AG09309 (cell line): ENCODE measurements at regions not wholly inside any gene's neighbourhood (a gene's known extent, or its start where the extent isn't known, plus 50 kb on each side); places are given as distances from the start of the nearest gene placed in this dataset.
"Not testable (repeated sequence)": the region's sequence is repeated elsewhere in the genome, so short reads cannot be mapped to it uniquely, and the experiment has no call there.

Source experiments
- DNase-seq: peaks from one replicate; pipeline ENCODE4 v3.0.0-alpha.2; 2010; ENCODE audit warnings: low read depth
- H3K4me3 ChIP-seq: 2 replicates; pipeline ENCODE4 v1.5.1; 2011; ENCODE audit warnings: mild to moderate bottlenecking, low read depth, low read length, moderate library complexity; ENCODE audit not compliant: control insufficient read depth
- TF ChIP-seq, protein P1 (sequence below): IDR thresholded peaks from 2 replicates; pipeline ENCODE4 v1.5.1; 2011; ENCODE audit warnings: mild to moderate bottlenecking, low read depth, low read length, inconsistent platforms; ENCODE audit not compliant: insufficient read depth, control insufficient read depth; ENCODE audit errors: missing control alignments

DNA sequence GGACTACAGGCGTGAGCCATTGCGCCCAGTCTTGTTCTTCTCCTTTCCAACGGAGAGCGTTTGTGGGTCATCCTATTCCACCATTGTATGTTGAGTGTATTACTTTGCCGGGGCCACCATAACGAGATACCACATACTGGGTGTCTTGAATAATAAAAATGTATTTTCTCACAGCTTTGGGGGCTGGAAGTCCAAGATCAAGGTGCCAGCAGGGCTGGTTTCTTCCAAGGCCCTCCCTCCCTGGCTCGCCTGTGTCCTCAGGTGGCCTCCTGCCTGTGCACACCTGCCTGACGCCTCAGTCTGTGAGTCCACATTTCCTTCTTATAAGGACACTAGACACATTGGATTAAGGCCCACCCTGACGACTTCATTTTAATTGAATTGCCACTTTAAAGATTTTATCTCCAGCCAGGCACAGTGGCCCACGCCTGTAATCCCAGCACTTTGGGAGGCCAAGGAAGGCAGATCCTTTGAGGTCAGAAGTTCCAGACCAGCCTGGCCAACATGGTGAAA lies 175.1 kb downstream of the C9orf50 start:
- no peak overlapping the region for H3K4me3 ChIP-seq
- no peak for DNase-seq
- TF ChIP-seq, protein P1, sequence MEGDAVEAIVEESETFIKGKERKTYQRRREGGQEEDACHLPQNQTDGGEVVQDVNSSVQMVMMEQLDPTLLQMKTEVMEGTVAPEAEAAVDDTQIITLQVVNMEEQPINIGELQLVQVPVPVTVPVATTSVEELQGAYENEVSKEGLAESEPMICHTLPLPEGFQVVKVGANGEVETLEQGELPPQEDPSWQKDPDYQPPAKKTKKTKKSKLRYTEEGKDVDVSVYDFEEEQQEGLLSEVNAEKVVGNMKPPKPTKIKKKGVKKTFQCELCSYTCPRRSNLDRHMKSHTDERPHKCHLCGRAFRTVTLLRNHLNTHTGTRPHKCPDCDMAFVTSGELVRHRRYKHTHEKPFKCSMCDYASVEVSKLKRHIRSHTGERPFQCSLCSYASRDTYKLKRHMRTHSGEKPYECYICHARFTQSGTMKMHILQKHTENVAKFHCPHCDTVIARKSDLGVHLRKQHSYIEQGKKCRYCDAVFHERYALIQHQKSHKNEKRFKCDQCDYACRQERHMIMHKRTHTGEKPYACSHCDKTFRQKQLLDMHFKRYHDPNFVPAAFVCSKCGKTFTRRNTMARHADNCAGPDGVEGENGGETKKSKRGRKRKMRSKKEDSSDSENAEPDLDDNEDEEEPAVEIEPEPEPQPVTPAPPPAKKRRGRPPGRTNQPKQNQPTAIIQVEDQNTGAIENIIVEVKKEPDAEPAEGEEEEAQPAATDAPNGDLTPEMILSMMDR = no peak

DNA sequence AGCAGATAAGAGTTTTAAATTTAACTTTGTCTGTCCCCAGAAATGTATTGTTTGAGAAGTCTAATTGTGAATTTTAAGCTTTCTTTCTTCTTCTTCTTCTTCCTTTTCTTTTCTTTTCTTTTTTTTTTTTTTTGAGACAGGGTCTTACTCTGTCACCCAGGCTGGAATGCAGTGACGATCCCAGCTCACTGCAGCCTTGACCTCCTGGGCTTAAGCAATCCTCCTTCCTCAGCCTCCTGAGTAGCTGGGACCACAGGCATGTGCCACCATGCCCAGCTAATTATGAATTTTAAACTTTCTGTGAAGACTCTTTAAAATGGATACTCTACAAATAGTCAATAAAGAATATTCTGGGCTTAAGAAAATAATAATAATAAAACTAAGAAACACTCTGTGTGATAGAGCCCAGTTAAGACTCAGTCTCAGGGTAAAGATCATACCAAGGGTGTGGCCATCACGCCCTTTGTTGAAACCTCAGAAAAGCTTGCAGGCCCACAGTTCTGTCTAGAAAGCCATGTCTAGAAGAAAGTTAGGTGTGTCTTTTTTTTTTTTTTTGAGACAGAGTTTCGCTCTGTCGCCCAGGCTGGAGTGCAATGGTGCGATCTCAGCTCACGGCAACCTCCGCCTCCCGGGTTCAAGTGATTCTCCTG lies 177.3 kb downstream of the C9orf50 start:
- H3K4me3 ChIP-seq, DNase-seq: not testable (repeated sequence)

DNA sequence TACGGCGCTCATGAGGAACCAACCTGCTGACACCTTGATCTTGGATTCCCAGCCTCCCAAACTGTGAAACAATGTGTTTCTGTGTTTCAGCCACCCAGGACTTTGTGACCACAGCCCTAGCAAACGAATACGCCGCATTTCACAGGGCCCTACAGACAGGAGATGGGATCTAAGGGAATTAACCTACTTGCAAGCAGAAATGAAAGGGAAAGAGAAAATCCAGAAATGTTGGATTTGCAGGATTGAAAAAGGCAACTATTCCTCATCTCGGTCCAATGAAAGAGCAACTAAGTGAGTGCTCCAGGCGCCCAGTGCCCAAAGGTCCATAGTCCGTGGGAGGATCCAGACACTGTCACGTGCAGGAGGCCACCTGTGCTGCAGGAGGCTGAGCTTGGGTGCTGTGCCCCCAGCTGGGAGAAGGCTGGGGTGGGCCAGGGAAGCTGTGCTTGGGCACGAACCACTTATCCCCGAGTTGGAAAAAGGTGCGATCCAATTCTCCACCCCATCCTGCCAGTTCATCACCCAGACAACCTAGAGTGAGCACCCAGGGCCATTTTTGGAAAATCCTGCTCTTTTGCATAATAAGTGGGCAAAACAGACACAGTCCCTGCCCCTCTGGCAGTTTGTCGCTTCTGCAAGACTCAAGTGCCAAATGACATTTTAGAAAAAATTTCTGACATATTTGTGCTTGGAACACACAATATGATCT lies 177.9 kb downstream of the C9orf50 start:
- DNase-seq = no peak
- TF ChIP-seq, protein P1 = no peak
- H3K4me3 ChIP-seq = no peak overlapping the region

DNA sequence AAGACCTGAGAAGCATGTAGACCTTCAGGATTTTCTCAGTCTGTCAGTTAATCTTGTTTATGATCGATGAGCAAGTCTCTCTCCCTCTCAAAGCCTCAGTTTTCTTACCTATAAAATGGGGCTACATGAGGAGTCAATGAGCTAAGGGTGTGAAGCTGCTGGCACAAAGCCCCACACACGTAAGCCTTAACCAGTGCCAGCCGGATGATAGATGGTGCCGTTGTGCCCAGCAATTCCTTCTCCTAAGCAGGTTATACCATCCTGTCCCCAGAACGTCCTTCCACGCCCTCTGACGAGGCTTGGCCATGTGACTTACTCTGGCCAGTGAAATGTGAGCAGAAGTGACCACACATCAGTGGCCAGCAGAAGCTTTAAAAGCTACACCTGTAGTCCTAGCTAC lies 179.0 kb downstream of the C9orf50 start:
- H3K4me3 ChIP-seq = no peak overlapping the region
- TF ChIP-seq, protein P1 = no peak
- DNase-seq = no peak

DNA sequence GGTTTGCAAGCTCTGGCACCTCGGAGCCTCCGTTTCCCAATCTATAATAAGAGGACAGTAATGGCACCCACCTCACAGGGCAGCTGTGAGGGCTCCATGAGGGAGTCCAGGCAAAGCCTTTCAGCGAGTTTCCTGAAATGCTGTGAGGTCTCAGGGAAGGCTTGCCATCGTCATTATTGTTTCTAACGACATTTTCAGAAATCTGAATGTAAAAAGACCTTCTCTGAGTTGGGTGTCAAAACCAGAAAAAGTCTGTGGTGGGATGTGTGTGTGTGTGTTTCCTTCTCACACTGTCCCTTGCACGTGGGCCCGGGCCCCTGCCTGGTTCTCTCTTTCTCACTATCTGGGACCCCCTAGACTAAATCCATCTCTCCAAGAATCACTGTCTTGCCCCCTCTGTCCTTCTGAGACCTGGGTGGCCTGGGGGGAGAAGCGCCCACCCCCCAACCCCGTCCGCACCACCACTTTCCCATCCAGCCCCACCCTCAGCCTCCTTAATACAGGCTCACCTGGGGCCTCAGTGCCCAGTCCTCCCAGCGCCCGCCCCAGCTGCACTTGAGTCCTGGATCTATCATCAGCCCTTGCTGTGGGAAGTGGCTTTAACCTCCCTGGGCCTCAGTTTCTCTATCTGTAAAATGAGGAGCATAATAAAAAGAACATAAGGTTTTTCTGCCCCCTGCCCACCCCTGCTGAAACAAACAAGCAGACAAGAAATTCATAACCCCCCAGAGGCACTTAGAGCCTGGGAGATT lies 180.3 kb downstream of the C9orf50 start:
- no peak for DNase-seq
- H3K4me3 ChIP-seq = no peak overlapping the region
- TF ChIP-seq, protein P1 = no peak

DNA sequence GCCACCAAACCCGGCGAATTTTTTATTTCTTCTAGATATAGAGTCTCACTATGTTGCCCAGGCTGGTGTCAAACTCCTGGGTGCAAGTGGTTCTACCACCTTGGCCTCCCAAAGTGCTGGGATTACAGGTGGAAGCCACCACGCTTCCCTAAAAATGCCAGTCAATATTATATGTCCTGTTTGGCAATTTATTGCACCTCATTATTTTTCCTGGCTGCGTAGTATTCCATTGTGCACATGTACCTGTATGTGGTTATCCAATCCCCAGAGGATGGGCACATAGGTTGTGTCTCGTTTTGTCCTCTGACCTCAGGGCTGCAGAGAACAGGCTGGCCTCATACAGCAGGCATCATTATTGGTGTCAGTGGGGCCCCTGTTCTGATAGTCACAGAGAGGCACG lies 181.7 kb downstream of the C9orf50 start:
- TF ChIP-seq, protein P1 = no peak
- DNase-seq = no peak

More for the DNA sequence above, 181.7 kb downstream of the C9orf50 start:
- no peak overlapping the region for H3K4me3 ChIP-seq
